IMR-90 (cell line): ENCODE measurements at regions not wholly inside any gene's neighbourhood (a gene's known extent, or its start where the extent isn't known, plus 50 kb on each side); places are given as distances from the start of the nearest gene placed in this dataset.

ENCODE experiments used
- ATAC-seq: fragments of 200-7000 bp; cut with Tn5 transposase; 2 replicates; pipeline ENCODE4 v1.9.1; 2020; ENCODE audit warnings: low read depth, mild to moderate bottlenecking, moderate library complexity
- BruUV-seq: library from RNA; stranded (reverse); fragments of 400-500 nt; replicated peaks from 2 replicates; lab custom pipeline; 2021; lab: Mats Ljungman, UMichigan
- CTCF ChIA-PET: fragments of 300-600 bp; formaldehyde crosslinking; extraction: SDS; loops from one replicate; lab custom pipeline; 2021; ENCODE audit warnings: antibody characterized with exemption; lab: Yijun Ruan, JAX
- POLR2A ChIA-PET: fragments of 300-600 bp; sonication (Branson Sonifier 250); formaldehyde crosslinking; loops from one replicate; lab custom pipeline; 2022; ENCODE audit warnings: antibody characterized with exemption; ENCODE audit not compliant: unreplicated experiment; lab: Charles Lee
- DNase-seq: peaks from one replicate; pipeline ENCODE4 v3.0.0; 2013
- H2AFZ ChIP-seq: replicated peaks from 2 replicates; pipeline ENCODE3; 2013; ENCODE audit warnings: low read length, mild to moderate bottlenecking; ENCODE audit not compliant: poor library complexity
- H2AK5ac ChIP-seq: 2 replicates; pipeline ENCODE4 v1.6.1; 2013; ENCODE audit warnings: low read depth, low read length, inconsistent platforms
- H2AK9ac ChIP-seq: replicated peaks from 2 replicates; pipeline ENCODE3; 2013; ENCODE audit warnings: mild to moderate bottlenecking, low read depth, low read length, moderate library complexity; ENCODE audit not compliant: poor library complexity
- H2BK120ac ChIP-seq: 2 replicates; pipeline ENCODE4 v1.6.1; 2013; ENCODE audit warnings: low read depth, low read length, inconsistent platforms
- H2BK15ac ChIP-seq: 3 replicates; pipeline ENCODE4 v1.6.1; 2013; ENCODE audit warnings: low read depth, low read length, inconsistent platforms
- H2BK20ac ChIP-seq: 2 replicates; pipeline ENCODE4 v1.6.1; 2013; ENCODE audit warnings: low read depth, mild to moderate bottlenecking, inconsistent platforms, low read length, moderate library complexity
- H2BK5ac ChIP-seq: 2 replicates; pipeline ENCODE4 v1.6.1; 2013; ENCODE audit warnings: mild to moderate bottlenecking, low read depth, low read length, inconsistent platforms; ENCODE audit not compliant: poor library complexity, severe bottlenecking
- H3K14ac ChIP-seq: replicated peaks from 2 replicates; pipeline ENCODE4 v1.6.1; 2013; ENCODE audit warnings: low read depth, low read length, inconsistent platforms
- H3K18ac ChIP-seq: 2 replicates; pipeline ENCODE4 v1.6.1; 2013; ENCODE audit warnings: low read depth, low read length, control low read depth
- H3K23ac ChIP-seq: 2 replicates; pipeline ENCODE4 v1.6.1; 2013; ENCODE audit warnings: low read depth, low read length, inconsistent platforms
- H3K27ac ChIP-seq: 2 replicates; pipeline ENCODE4 v1.5.1; 2013; ENCODE audit warnings: mild to moderate bottlenecking, control low read depth, low read length; ENCODE audit not compliant: insufficient read depth
- H3K27me3 ChIP-seq: 2 replicates; pipeline ENCODE4 v1.6.1; 2013; ENCODE audit warnings: low read length; ENCODE audit not compliant: control insufficient read depth, insufficient read depth
- H3K36me3 ChIP-seq: 2 replicates; pipeline ENCODE4 v1.6.1; 2013; ENCODE audit warnings: low read length, mixed read lengths; ENCODE audit not compliant: control insufficient read depth, insufficient read depth
- H3K4ac ChIP-seq: 2 replicates; pipeline ENCODE4 v1.6.1; 2013; ENCODE audit warnings: low read depth, low read length, inconsistent platforms
- H3K4me1 ChIP-seq: 2 replicates; pipeline ENCODE4 v1.6.1; 2013; ENCODE audit warnings: low read length, mixed read lengths; ENCODE audit not compliant: control insufficient read depth, insufficient read depth
- H3K4me2 ChIP-seq: 2 replicates; pipeline ENCODE4 v1.6.1; 2013; ENCODE audit warnings: low read depth, mild to moderate bottlenecking, control low read depth, low read length, moderate library complexity
- H3K4me3 ChIP-seq: 2 replicates; pipeline ENCODE4 v1.5.1; 2013; ENCODE audit warnings: low read depth, mild to moderate bottlenecking, control low read depth, low read length, moderate library complexity; ENCODE audit not compliant: insufficient read depth
- H3K56ac ChIP-seq: 2 replicates; pipeline ENCODE4 v1.6.1; 2013; ENCODE audit warnings: low read length, inconsistent platforms; ENCODE audit not compliant: insufficient read depth; ENCODE audit errors: extremely low read depth
- H3K79me1 ChIP-seq, 2 experiments: 2 replicates each; pipeline ENCODE4 v1.6.1; 2013; ENCODE audit warnings: low read length in 2 of 2, inconsistent platforms in 1 of 2, low read depth in 1 of 2
- H3K9ac ChIP-seq: 2 replicates; pipeline ENCODE4 v1.6.1; 2013; ENCODE audit warnings: low read depth, low read length, control low read depth
- H3K9me1 ChIP-seq: 2 replicates; pipeline ENCODE4 v1.6.1; 2013; ENCODE audit warnings: low read length, inconsistent platforms; ENCODE audit not compliant: insufficient read depth
- H3K9me3 ChIP-seq: 2 replicates; pipeline ENCODE4 v1.6.1; 2013; ENCODE audit warnings: low read length; ENCODE audit not compliant: control insufficient read depth, insufficient read depth
- H4K20me1 ChIP-seq: 2 replicates; pipeline ENCODE4 v1.6.1; 2013; ENCODE audit warnings: low read length, inconsistent platforms; ENCODE audit not compliant: insufficient read depth
- H4K5ac ChIP-seq: 2 replicates; pipeline ENCODE4 v1.6.1; 2013; ENCODE audit warnings: mild to moderate bottlenecking, low read depth, low read length, control low read depth
- H4K8ac ChIP-seq, 2 experiments: 2 replicates each; pipeline ENCODE4 v1.6.1; 2013; ENCODE audit warnings: low read depth in 2 of 2, low read length in 2 of 2, control low read depth in 1 of 2, inconsistent platforms in 1 of 2
- H4K91ac ChIP-seq: 2 replicates; pipeline ENCODE4 v1.6.1; 2013; ENCODE audit warnings: low read depth, low read length, inconsistent platforms; ENCODE audit not compliant: insufficient read depth
- BHLHE40 ChIP-seq: fragments of 150-350 bp; IDR thresholded peaks from 2 replicates; pipeline ENCODE4 v1.6.1; 2016; ENCODE audit warnings: mild to moderate bottlenecking, low read depth, low read length
- CEBPB ChIP-seq: IDR thresholded peaks from 2 replicates; pipeline ENCODE4 v1.6.1; 2012; ENCODE audit warnings: low read depth, low read length, improper control_type of control experiment
- CHD1 ChIP-seq: IDR thresholded peaks from 2 replicates; pipeline ENCODE4 v1.6.1; 2012; ENCODE audit warnings: low read depth, low read length, improper control_type of control experiment
- MAFK ChIP-seq: IDR thresholded peaks from 2 replicates; pipeline ENCODE4 v1.6.1; 2012; ENCODE audit warnings: low read depth, low read length, improper control_type of control experiment
- MAZ ChIP-seq: IDR thresholded peaks from 2 replicates; pipeline ENCODE4 v1.6.1; 2012; ENCODE audit warnings: low read depth, mild to moderate bottlenecking, low read length, improper control_type of control experiment, moderate library complexity, borderline replicate concordance
- MXI1 ChIP-seq: IDR thresholded peaks from 2 replicates; pipeline ENCODE4 v1.6.1; 2012; ENCODE audit warnings: low read depth, mild to moderate bottlenecking, low read length, moderate library complexity, borderline replicate concordance
- NFE2L2 ChIP-seq: fragments of 150-350 bp; IDR thresholded peaks from 2 replicates; pipeline ENCODE4 v1.6.1; 2016; ENCODE audit warnings: low read depth, mild to moderate bottlenecking, low read length
- POLR2A ChIP-seq: IDR thresholded peaks from 2 replicates; pipeline ENCODE4 v1.6.1; 2012; ENCODE audit warnings: mild to moderate bottlenecking, low read depth, low read length
- RAD21 ChIP-seq: IDR thresholded peaks from 2 replicates; pipeline ENCODE4 v1.6.1; 2012; ENCODE audit warnings: low read length, improper control_type of control experiment
- RCOR1 ChIP-seq: IDR thresholded peaks from 2 replicates; pipeline ENCODE4 v1.6.1; 2012; ENCODE audit warnings: mild to moderate bottlenecking, low read length, improper control_type of control experiment; ENCODE audit not compliant: insufficient replicate concordance
- RFX5 ChIP-seq: IDR thresholded peaks from 2 replicates; pipeline ENCODE4 v1.8.0; 2012; ENCODE audit warnings: low read depth, mild to moderate bottlenecking, low read length, moderate library complexity
- SMC3 ChIP-seq: fragments of 150-350 bp; IDR thresholded peaks from 2 replicates; pipeline ENCODE4 v1.6.1; 2016; ENCODE audit warnings: low read depth, mild to moderate bottlenecking, antibody characterized with exemption, low read length, moderate library complexity
- WGBS, 2 experiments: methylation state at CpG; one replicate each; pipeline versions ENCODE4 v1.1.5 to v1.1.7; 2013; ENCODE audit warnings: missing lambda C conversion rate in 2 of 2; ENCODE audit not compliant: insufficient read length in 1 of 2; ENCODE audit errors: extremely low coverage in 2 of 2; 5-methylcytosine and 5-hydroxymethylcytosine counted together
- dilution Hi-C: fragments of 300-500 bp; cut with HindIII; formaldehyde crosslinking; loops from one replicate; pipeline ENCODE4 v1.14.3; 2018; ENCODE audit warnings: low sequenced_read_pairs; ENCODE audit not compliant: unreplicated experiment
- in situ Hi-C: fragments of 300-500 bp; cut with MboI; formaldehyde crosslinking; loops from 3 replicates; pipeline ENCODE4 v1.14.3; 2019; ENCODE audit warnings: low sequenced_read_pairs, inconsistent platforms, mixed read lengths
- intact Hi-C: fragments of 100-400 bp; cut with micrococcal nuclease; formaldehyde crosslinking; loops from 2 replicates; pipeline ENCODE4 v1.10.0; 2022
- TF ChIP-seq, protein P1 (sequence below): fragments of 150-350 bp; IDR thresholded peaks from 2 replicates; pipeline ENCODE4 v1.6.1; 2016; ENCODE audit warnings: low read depth, mild to moderate bottlenecking, low read length, moderate library complexity, borderline replicate concordance

- no TSS peak for BruUV-seq
- CTCF ChIA-PET, result no interaction called here
- TF ChIP-seq MXI1 (no peak), NFE2L2 (no peak), RFX5 (no peak), POLR2A (no peak), CEBPB (no peak), CHD1 (no peak), SMC3 (no peak), RAD21 (no peak), RCOR1 (no peak), BHLHE40 (no peak), MAZ (no peak), MAFK (no peak)
- TF ChIP-seq, protein P1, sequence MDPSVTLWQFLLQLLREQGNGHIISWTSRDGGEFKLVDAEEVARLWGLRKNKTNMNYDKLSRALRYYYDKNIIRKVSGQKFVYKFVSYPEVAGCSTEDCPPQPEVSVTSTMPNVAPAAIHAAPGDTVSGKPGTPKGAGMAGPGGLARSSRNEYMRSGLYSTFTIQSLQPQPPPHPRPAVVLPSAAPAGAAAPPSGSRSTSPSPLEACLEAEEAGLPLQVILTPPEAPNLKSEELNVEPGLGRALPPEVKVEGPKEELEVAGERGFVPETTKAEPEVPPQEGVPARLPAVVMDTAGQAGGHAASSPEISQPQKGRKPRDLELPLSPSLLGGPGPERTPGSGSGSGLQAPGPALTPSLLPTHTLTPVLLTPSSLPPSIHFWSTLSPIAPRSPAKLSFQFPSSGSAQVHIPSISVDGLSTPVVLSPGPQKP, result no peak
- H4K8ac ChIP-seq, result no peak overlapping the region; a peak in 1 of 4 replicates
- no peaks in the 10 kb centered on the region for H3K79me1 ChIP-seq
- H3K56ac ChIP-seq, result no peak overlapping the region
- intact Hi-C loops (no loop called here), dilution Hi-C loops (no loop called here), in situ Hi-C loops (no loop called here)
- H3K9ac ChIP-seq, result no peak overlapping the region
- H3K4me1 ChIP-seq, result peaks cover 13% of the 10 kb centered on the region
- peak overlapping the region; percentile 78 for H2BK120ac ChIP-seq
- DNase-seq (no peak), ATAC-seq (no peak)
- peak overlapping the region; percentile 13 for H2AFZ ChIP-seq
- no peaks in the 10 kb centered on the region for H3K36me3 ChIP-seq
- no peak overlapping the region for H3K14ac ChIP-seq
- no peak overlapping the region for H3K27ac ChIP-seq
- H3K9me3 ChIP-seq, result peaks cover 7% of the 10 kb centered on the region
- H3K18ac ChIP-seq, result no peak overlapping the region
- peak overlapping the region; percentile 13; the same call in 1 of the 2 replicates for H3K4ac ChIP-seq
- no peak overlapping the region for H3K4me2 ChIP-seq
- peaks cover 15% of the 10 kb centered on the region for H3K9me1 ChIP-seq
- H2BK15ac ChIP-seq, result no peak overlapping the region
- H3K4me3 ChIP-seq, result no peak overlapping the region
- no peak overlapping the region for H4K5ac ChIP-seq
- peak overlapping the region; percentile 25 for H2BK20ac ChIP-seq
- H4K20me1 ChIP-seq, result no peaks in the 10 kb centered on the region
- peak overlapping the region; percentile 3; the same call in 1 of the 2 replicates for H2AK5ac ChIP-seq
- no peak overlapping the region for H2BK5ac ChIP-seq
- 93% methylated on average over 8 of the region's 10 CpGs; no CpG with 5 or more reads in 1 of the 2 experiments for WGBS, 2 experiments
- H2AK9ac ChIP-seq, result no peak overlapping the region
- H4K91ac ChIP-seq, result peak overlapping the region; percentile 29; the same call in 1 of the 2 replicates
- H3K27me3 ChIP-seq, result peaks cover 5% of the 10 kb centered on the region; the same call in 1 of the 2 replicates
- 0 out of 2 replicates have a peak overlapping the region, but pooled peaks have one; percentile 16 for H3K23ac ChIP-seq
- POLR2A ChIA-PET, result no interaction called here
Measured at GRCh38 chr22:27133019-27133431, 475.6 kb downstream of the MIAT start.
